Transverse colon (tissue), 4 donors: ENCODE measurements at regions not wholly inside any gene's neighbourhood (a gene's known extent, or its start where the extent isn't known, plus 50 kb on each side); places are given as distances from the start of the nearest gene placed in this dataset.

ENCODE experiments used
- POLR2AphosphoS5 ChIP-seq, 3 donors: sonication (generic); formaldehyde crosslinking; IDR thresholded peaks; one replicate each; pipeline ENCODE4 v1.6.1; 2016; ENCODE audit warnings: antibody characterized with exemption in 3 of 3
- TF ChIP-seq, protein P1 (sequence below), 5 experiments: fragments of 200-600 bp in 3 of 5; fragments of 450-650 bp in 2 of 5; sonication (generic) in 3 of 5; IDR thresholded peaks; 1 replicate in 2 of 5; 2 replicates in 3 of 5; pipeline ENCODE4 v1.5.1; 2016 to 2017; ENCODE audit warnings: antibody characterized with exemption in 5 of 5, inconsistent platforms in 3 of 5, mild to moderate bottlenecking in 2 of 5, moderate library complexity in 1 of 5

GRCh38 chr9:129489838-129490582 lies 130.9 kb downstream of the C9orf50 start:
- TF ChIP-seq, protein P1, sequence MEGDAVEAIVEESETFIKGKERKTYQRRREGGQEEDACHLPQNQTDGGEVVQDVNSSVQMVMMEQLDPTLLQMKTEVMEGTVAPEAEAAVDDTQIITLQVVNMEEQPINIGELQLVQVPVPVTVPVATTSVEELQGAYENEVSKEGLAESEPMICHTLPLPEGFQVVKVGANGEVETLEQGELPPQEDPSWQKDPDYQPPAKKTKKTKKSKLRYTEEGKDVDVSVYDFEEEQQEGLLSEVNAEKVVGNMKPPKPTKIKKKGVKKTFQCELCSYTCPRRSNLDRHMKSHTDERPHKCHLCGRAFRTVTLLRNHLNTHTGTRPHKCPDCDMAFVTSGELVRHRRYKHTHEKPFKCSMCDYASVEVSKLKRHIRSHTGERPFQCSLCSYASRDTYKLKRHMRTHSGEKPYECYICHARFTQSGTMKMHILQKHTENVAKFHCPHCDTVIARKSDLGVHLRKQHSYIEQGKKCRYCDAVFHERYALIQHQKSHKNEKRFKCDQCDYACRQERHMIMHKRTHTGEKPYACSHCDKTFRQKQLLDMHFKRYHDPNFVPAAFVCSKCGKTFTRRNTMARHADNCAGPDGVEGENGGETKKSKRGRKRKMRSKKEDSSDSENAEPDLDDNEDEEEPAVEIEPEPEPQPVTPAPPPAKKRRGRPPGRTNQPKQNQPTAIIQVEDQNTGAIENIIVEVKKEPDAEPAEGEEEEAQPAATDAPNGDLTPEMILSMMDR (IDR thresholded peaks at IDR 0.05) = no peak
- TF ChIP-seq POLR2AphosphoS5 (IDR thresholded peaks at IDR 0.05) = no peak
